MM.1S (cell line): ENCODE measurements at regions not wholly inside any gene's neighbourhood (a gene's known extent, or its start where the extent isn't known, plus 50 kb on each side); places are given as distances from the start of the nearest gene placed in this dataset.

Source experiments
- CTCF ChIP-seq: fragments of 300-600 bp; sonication (generic); IDR thresholded peaks from 2 replicates; pipeline ENCODE4 v1.5.1; 2016; ENCODE audit warnings: antibody characterized with exemption, low read length, mixed read lengths
- EZH2 ChIP-seq: fragments of 300-600 bp; sonication (generic); optimal IDR thresholded peaks from 2 replicates; pipeline ENCODE3; 2017; ENCODE audit warnings: low read depth, mild to moderate bottlenecking, antibody characterized with exemption, low read length, mixed read lengths

GRCh38 chr4:123093236-123093635 is 170.8 kb upstream of the NUDT6 start:
- no peak for TF ChIP-seq CTCF
- TF ChIP-seq EZH2: no peak
